ENCODE measurements at regions not wholly inside any gene's neighbourhood (a gene's known extent, or its start where the extent isn't known, plus 50 kb on each side); places are given as distances from the start of the nearest gene placed in this dataset.
A peak's percentile ranks its signal among the peaks of the same experiment; 100 is the strongest.

DNA sequence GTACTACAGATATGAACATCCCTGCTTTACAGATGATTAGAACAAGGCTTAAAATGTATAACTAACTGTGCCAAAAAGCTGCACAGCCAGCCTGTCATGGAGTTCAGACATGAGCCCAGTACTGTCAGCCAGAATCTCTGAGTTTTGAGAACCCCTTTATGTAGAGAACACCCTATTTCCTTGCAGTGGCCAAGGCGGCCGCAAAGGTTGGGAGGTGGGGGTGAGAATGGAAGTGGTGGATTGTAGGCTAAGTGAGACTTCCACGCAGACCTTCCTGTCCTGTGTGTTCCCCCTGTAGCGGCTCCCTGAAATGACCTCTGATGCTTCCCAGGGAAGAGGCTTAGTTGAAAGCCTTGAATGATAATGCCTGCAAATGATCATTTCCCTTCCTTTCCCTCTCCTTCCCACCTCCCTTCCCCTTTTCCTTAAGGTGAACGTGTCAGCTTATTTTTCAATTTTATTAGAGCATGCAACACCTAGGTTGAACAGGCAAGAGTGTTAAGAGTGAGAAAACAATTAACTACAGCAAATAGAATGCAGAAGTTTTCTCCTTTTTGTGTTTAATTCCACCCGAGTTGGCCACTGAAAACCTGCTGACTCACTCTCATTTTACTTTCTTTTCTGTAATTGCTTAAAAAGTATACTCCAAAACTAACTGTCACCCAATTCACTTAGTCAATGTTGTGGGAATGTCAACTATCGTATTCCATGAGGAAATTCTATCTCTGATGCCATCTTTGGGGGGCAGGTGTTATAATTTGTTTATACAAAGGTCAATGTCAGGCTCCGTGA lies 167.0 kb upstream of the EDNRB start:
- no peaks in the 10 kb centered on the region for H3K36me3 ChIP-seq (ENCODE audit: control insufficient read depth in 4 of 4, insufficient read depth in 4 of 4, low read length in 4 of 4)
- no peak for ATAC-seq (ENCODE audit: insufficient read depth, low FRiP score)
- TF ChIP-seq, protein P1, sequence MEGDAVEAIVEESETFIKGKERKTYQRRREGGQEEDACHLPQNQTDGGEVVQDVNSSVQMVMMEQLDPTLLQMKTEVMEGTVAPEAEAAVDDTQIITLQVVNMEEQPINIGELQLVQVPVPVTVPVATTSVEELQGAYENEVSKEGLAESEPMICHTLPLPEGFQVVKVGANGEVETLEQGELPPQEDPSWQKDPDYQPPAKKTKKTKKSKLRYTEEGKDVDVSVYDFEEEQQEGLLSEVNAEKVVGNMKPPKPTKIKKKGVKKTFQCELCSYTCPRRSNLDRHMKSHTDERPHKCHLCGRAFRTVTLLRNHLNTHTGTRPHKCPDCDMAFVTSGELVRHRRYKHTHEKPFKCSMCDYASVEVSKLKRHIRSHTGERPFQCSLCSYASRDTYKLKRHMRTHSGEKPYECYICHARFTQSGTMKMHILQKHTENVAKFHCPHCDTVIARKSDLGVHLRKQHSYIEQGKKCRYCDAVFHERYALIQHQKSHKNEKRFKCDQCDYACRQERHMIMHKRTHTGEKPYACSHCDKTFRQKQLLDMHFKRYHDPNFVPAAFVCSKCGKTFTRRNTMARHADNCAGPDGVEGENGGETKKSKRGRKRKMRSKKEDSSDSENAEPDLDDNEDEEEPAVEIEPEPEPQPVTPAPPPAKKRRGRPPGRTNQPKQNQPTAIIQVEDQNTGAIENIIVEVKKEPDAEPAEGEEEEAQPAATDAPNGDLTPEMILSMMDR (IDR thresholded peaks at IDR 0.05; ENCODE audit: control extremely low read depth, extremely low read depth) = no peak
- DNase-seq = no peak
- peaks cover 0 to 18% (median 0%) of the 10 kb centered on the region in 5 donors for H3K4me1 ChIP-seq (ENCODE audit: control insufficient read depth in 5 of 5, insufficient read depth in 5 of 5, low read length in 5 of 5)
- H3K9ac ChIP-seq (ENCODE audit: insufficient read depth in 1 of 2, low read length in 2 of 2) = no peak overlapping the region
- H3K27me3 ChIP-seq (ENCODE audit: control insufficient read depth in 3 of 3, insufficient read depth in 3 of 3, low read length in 2 of 3) = no peaks in the 10 kb centered on the region
- WGBS, 2 donors = 20 to 39% methylated on average over 8 of the region's 8 CpGs
- no peaks in the 10 kb centered on the region for H3K9me3 ChIP-seq (ENCODE audit: control insufficient read depth in 4 of 4, insufficient read depth in 3 of 4, low read length in 3 of 4)
- no peak overlapping the region for H3K27ac ChIP-seq (ENCODE audit: low read depth in 1 of 2, low read length in 1 of 2)
- no peak overlapping the region for H3K4me3 ChIP-seq

DNA sequence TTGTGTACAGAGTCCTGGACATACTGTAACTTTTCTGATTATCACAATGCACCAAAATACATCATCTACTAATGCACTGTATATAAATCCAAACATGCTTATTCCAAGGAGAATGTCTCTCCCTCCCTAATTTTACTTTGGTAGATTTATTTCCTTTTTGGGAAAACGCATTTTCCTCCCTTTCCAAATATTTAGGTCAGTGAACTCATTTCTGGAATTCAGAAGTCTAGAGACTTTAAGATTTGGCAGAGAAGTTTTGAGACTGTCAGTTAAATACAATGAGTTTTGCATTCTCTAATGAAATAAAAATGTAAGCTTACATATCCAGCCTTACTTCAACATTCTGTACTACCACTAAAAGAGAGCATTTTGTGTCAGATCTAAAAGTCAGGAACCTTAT lies 165.8 kb upstream of the EDNRB start:
- DNase-seq (no peak), ATAC-seq (ENCODE audit: insufficient read depth, low FRiP score) (no peak)
- H3K4me3 ChIP-seq = no peak overlapping the region
- H3K4me1 ChIP-seq (ENCODE audit: control insufficient read depth in 5 of 5, insufficient read depth in 5 of 5, low read length in 5 of 5) = peaks cover 0 to 18% (median 0%) of the 10 kb centered on the region in 5 donors
- H3K27me3 ChIP-seq (ENCODE audit: control insufficient read depth in 3 of 3, insufficient read depth in 3 of 3, low read length in 2 of 3) = no peaks in the 10 kb centered on the region
- no peaks in the 10 kb centered on the region for H3K9me3 ChIP-seq (ENCODE audit: control insufficient read depth in 4 of 4, insufficient read depth in 3 of 4, low read length in 3 of 4)
- no peak overlapping the region for H3K27ac ChIP-seq (ENCODE audit: low read depth in 1 of 2, low read length in 1 of 2)
- no peak overlapping the region for H3K9ac ChIP-seq (ENCODE audit: insufficient read depth in 1 of 2, low read length in 2 of 2)
- no peaks in the 10 kb centered on the region for H3K36me3 ChIP-seq (ENCODE audit: control insufficient read depth in 4 of 4, insufficient read depth in 4 of 4, low read length in 4 of 4)
- TF ChIP-seq, protein P1 (IDR thresholded peaks at IDR 0.05; ENCODE audit: control extremely low read depth, extremely low read depth) = no peak
- 74 to 83% methylated on average over 1 of the region's 1 CpG for WGBS, 2 donors

DNA sequence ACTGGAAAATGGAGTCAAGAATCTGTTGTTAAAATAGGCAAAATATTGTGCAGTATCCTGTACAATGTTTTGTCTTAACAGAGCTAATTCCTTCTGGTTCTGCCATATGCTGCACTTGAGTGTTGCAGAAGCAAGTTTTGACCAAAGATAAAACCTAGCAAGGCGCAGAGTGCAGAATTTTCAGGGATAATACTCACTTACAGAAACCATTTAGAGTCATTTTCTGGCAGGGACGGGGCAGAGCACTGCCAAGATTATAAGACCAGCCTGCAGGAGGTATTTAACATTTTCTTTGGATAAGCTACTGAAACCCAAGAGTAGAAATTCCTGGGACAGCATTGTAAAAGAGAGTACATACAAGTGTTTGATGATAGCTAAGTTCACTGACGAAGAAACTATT lies 159.5 kb upstream of the EDNRB start:
- 73 to 82% methylated on average over 3 of the region's 3 CpGs for WGBS, 2 donors

More for the DNA sequence above, 159.5 kb upstream of the EDNRB start:
- Histone ChIP-seq H3K27me3 (ENCODE audit: control insufficient read depth in 3 of 3, insufficient read depth in 3 of 3, low read length in 2 of 3) (no peaks in the 10 kb centered on the region), H3K36me3 (ENCODE audit: control insufficient read depth in 4 of 4, insufficient read depth in 4 of 4, low read length in 4 of 4) (no peaks in the 10 kb centered on the region), H3K4me1 (ENCODE audit: control insufficient read depth in 5 of 5, insufficient read depth in 5 of 5, low read length in 5 of 5) (no peaks in the 10 kb centered on the region), H3K4me3 (no peak overlapping the region), H3K9me3 (ENCODE audit: control insufficient read depth in 4 of 4, insufficient read depth in 3 of 4, low read length in 3 of 4) (no peaks in the 10 kb centered on the region), H3K27ac (ENCODE audit: low read depth in 1 of 2, low read length in 1 of 2) (no peak overlapping the region), H3K9ac (ENCODE audit: insufficient read depth in 1 of 2, low read length in 2 of 2) (no peak overlapping the region)
- TF ChIP-seq, protein P1 (IDR thresholded peaks at IDR 0.05; ENCODE audit: control extremely low read depth, extremely low read depth) = no peak
- ATAC-seq (ENCODE audit: insufficient read depth, low FRiP score) (no peak), DNase-seq (peak in 1 of 3 donors; percentile 17)
